ENCODE measurements at regions not wholly inside any gene's neighbourhood (a gene's known extent, or its start where the extent isn't known, plus 50 kb on each side); places are given as distances from the start of the nearest gene placed in this dataset.

GRCh38 chr9:80093695-80094094, 521.9 kb downstream of the TLE4 start:
- Mint-ChIP-seq H3K27ac (ENCODE audit: unreplicated experiment) (no peak overlapping the region), H3K4me1 (ENCODE audit: low read depth, unreplicated experiment) (peaks cover 2% of the 10 kb centered on the region), H3K4me3 (ENCODE audit: unreplicated experiment) (no peak overlapping the region), H3K27me3 (ENCODE audit: unreplicated experiment) (peaks cover 1% of the 10 kb centered on the region), H3K36me3 (ENCODE audit: unreplicated experiment) (no peaks in the 10 kb centered on the region), H3K9me3 (ENCODE audit: unreplicated experiment) (no peaks in the 10 kb centered on the region)
- DNase-seq = no peak
- TF ChIP-seq, protein P1, sequence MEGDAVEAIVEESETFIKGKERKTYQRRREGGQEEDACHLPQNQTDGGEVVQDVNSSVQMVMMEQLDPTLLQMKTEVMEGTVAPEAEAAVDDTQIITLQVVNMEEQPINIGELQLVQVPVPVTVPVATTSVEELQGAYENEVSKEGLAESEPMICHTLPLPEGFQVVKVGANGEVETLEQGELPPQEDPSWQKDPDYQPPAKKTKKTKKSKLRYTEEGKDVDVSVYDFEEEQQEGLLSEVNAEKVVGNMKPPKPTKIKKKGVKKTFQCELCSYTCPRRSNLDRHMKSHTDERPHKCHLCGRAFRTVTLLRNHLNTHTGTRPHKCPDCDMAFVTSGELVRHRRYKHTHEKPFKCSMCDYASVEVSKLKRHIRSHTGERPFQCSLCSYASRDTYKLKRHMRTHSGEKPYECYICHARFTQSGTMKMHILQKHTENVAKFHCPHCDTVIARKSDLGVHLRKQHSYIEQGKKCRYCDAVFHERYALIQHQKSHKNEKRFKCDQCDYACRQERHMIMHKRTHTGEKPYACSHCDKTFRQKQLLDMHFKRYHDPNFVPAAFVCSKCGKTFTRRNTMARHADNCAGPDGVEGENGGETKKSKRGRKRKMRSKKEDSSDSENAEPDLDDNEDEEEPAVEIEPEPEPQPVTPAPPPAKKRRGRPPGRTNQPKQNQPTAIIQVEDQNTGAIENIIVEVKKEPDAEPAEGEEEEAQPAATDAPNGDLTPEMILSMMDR (IDR thresholded peaks at IDR 0.05; ENCODE audit: partially characterized antibody, unreplicated experiment) = no peak

DNA sequence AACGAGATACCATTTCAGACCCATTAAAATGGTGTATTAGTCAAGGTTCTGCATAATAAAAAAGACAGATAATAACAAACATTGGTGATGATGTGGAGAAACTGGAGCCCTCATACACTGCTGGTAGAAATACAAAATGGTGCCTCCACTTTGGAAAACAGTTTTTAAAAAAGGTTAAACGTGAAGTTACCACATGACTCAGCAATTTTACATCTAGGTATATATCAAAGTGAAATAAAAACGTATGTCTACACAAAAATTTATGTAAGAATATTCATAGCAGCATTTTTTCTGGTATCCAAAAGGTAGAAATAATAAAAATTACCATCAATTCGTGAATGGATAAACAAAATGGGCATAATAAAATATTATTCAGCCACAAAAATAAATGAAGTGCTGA, 519.8 kb downstream of the TLE4 start:
- no peak overlapping the region for H3K4me3 Mint-ChIP-seq (ENCODE audit: unreplicated experiment)
- peaks cover 2% of the 10 kb centered on the region for H3K4me1 Mint-ChIP-seq (ENCODE audit: low read depth, unreplicated experiment)
- no peak for DNase-seq
- H3K27ac Mint-ChIP-seq (ENCODE audit: unreplicated experiment) = no peak overlapping the region
- H3K36me3 Mint-ChIP-seq (ENCODE audit: unreplicated experiment) = no peaks in the 10 kb centered on the region
- no peaks in the 10 kb centered on the region for H3K9me3 Mint-ChIP-seq (ENCODE audit: unreplicated experiment)
- peaks cover 1% of the 10 kb centered on the region for H3K27me3 Mint-ChIP-seq (ENCODE audit: unreplicated experiment)
- TF ChIP-seq, protein P1 (IDR thresholded peaks at IDR 0.05; ENCODE audit: partially characterized antibody, unreplicated experiment) = no peak

GRCh38 chr9:80090317-80090716, 518.6 kb downstream of the TLE4 start:
- peaks cover 2% of the 10 kb centered on the region for H3K4me1 Mint-ChIP-seq (ENCODE audit: low read depth, unreplicated experiment)
- no peak overlapping the region for H3K4me3 Mint-ChIP-seq (ENCODE audit: unreplicated experiment)
- no peak for DNase-seq
- H3K27me3 Mint-ChIP-seq (ENCODE audit: unreplicated experiment) = peaks cover 1% of the 10 kb centered on the region
- H3K9me3 Mint-ChIP-seq (ENCODE audit: unreplicated experiment) = no peaks in the 10 kb centered on the region
- H3K27ac Mint-ChIP-seq (ENCODE audit: unreplicated experiment) = no peak overlapping the region
- TF ChIP-seq, protein P1 (IDR thresholded peaks at IDR 0.05; ENCODE audit: partially characterized antibody, unreplicated experiment) = no peak
- no peaks in the 10 kb centered on the region for H3K36me3 Mint-ChIP-seq (ENCODE audit: unreplicated experiment)

DNA sequence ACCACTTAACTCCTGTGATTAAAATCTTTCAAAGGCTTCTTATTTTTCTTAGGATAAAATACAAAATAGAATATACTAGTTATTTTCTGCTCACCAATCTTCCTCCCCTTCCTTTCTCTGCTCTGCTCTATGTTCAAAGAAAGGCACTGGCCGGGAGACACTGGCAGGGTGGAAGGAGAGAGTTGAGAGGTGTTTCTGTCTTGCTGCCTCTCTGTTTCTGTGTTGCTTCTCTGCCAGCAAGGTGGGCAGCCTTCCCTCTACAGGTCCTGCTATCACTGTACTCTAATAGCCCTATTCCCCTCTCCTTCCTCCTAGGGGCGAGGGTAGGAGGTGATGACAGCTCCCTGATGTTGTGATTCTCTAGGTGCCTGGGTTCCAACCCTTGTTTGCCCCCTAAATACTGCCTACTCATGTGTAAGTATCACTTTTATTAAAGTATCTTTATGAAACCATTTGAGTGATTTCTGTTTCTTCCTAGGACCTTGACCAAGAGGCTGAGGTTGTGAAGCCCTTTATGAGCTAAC, 515.1 kb downstream of the TLE4 start:
- DNase-seq = no peak
- peaks cover 2% of the 10 kb centered on the region for H3K4me1 Mint-ChIP-seq (ENCODE audit: low read depth, unreplicated experiment)
- TF ChIP-seq, protein P1 (IDR thresholded peaks at IDR 0.05; ENCODE audit: partially characterized antibody, unreplicated experiment) = no peak
- H3K4me3 Mint-ChIP-seq (ENCODE audit: unreplicated experiment) = no peak overlapping the region
- peaks cover 1% of the 10 kb centered on the region for H3K27me3 Mint-ChIP-seq (ENCODE audit: unreplicated experiment)
- no peak overlapping the region for H3K27ac Mint-ChIP-seq (ENCODE audit: unreplicated experiment)
- H3K9me3 Mint-ChIP-seq (ENCODE audit: unreplicated experiment) = no peaks in the 10 kb centered on the region
- no peaks in the 10 kb centered on the region for H3K36me3 Mint-ChIP-seq (ENCODE audit: unreplicated experiment)

DNA sequence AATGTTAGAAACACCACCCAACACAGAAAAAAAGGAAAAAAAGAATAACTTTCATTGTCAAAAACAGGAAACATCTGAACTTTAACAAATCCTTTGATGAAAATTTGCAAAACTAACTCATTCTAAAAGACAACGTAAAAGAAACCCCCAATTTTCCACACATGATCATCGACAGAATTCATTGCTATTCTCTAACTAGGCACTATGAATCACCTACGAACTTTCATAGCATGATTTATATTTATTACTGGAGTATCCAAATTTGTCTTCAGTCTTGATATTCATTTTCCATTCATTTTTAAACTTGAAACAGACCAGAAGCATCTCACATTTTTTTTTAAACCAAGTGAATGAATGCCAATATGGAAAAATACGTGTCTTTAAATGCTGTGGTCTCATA, 514.6 kb downstream of the TLE4 start:
- DNase-seq = no peak
- H3K27ac Mint-ChIP-seq (ENCODE audit: unreplicated experiment) = no peak overlapping the region
- H3K4me3 Mint-ChIP-seq (ENCODE audit: unreplicated experiment) = no peak overlapping the region
- TF ChIP-seq, protein P1 (IDR thresholded peaks at IDR 0.05; ENCODE audit: partially characterized antibody, unreplicated experiment) = no peak
- no peaks in the 10 kb centered on the region for H3K36me3 Mint-ChIP-seq (ENCODE audit: unreplicated experiment)
- no peaks in the 10 kb centered on the region for H3K9me3 Mint-ChIP-seq (ENCODE audit: unreplicated experiment)
- H3K4me1 Mint-ChIP-seq (ENCODE audit: low read depth, unreplicated experiment) = peaks cover 2% of the 10 kb centered on the region
- H3K27me3 Mint-ChIP-seq (ENCODE audit: unreplicated experiment) = peaks cover 1% of the 10 kb centered on the region
